GM23338 (cell line): ENCODE measurements at regions not wholly inside any gene's neighbourhood (a gene's known extent, or its start where the extent isn't known, plus 50 kb on each side); places are given as distances from the start of the nearest gene placed in this dataset.

Source experiments
- ATAC-seq: fragments of 200-7000 bp; cut with Tn5 transposase; 3 replicates; pipeline ENCODE4 v1.9.1; 2020
- DNase-seq: peaks from one replicate; pipeline ENCODE4 v3.0.0-alpha.2; 2015; ENCODE audit warnings: low spot score
- H2AFZ ChIP-seq: fragments of 200-600 bp; sonication (generic); 2 replicates; pipeline ENCODE4 v1.8.0; 2016; ENCODE audit warnings: antibody characterized with exemption, mild to moderate bottlenecking, moderate library complexity
- H3F3A ChIP-seq: fragments of 200-600 bp; sonication (generic); replicated peaks from 2 replicates; pipeline ENCODE4 v1.8.0; 2017; ENCODE audit warnings: antibody characterized with exemption, mixed run types, low read depth
- H3K27ac ChIP-seq: fragments of 200-600 bp; sonication (generic); 2 replicates; pipeline ENCODE4 v1.6.1; 2016; ENCODE audit warnings: low read depth
- H3K27me3 ChIP-seq: fragments of 200-600 bp; sonication (generic); 2 replicates; pipeline ENCODE4 v1.8.0; 2016; ENCODE audit warnings: mild to moderate bottlenecking, mixed run types, moderate library complexity; ENCODE audit not compliant: insufficient read depth
- H3K36me3 ChIP-seq: fragments of 200-600 bp; sonication (generic); 2 replicates; pipeline ENCODE4 v1.8.0; 2016; ENCODE audit warnings: mild to moderate bottlenecking; ENCODE audit not compliant: insufficient read depth
- H3K4me1 ChIP-seq: fragments of 200-600 bp; sonication (generic); 2 replicates; pipeline ENCODE4 v1.8.0; 2016; ENCODE audit warnings: mild to moderate bottlenecking, moderate library complexity; ENCODE audit not compliant: insufficient read depth
- H3K4me2 ChIP-seq: fragments of 200-600 bp; sonication (generic); 2 replicates; pipeline ENCODE4 v1.7.1; 2017; ENCODE audit warnings: mixed run types
- H3K4me3 ChIP-seq: fragments of 200-600 bp; sonication (generic); 2 replicates; pipeline ENCODE4 v1.6.1; 2016; ENCODE audit warnings: mixed run types
- H3K79me2 ChIP-seq: fragments of 200-600 bp; sonication (generic); replicated peaks from 2 replicates; pipeline ENCODE4 v1.8.0; 2017; ENCODE audit warnings: mild to moderate bottlenecking; ENCODE audit not compliant: insufficient read depth
- H3K9me2 ChIP-seq: fragments of 200-600 bp; sonication (generic); 2 replicates; pipeline ENCODE4 v1.8.0; 2017; ENCODE audit not compliant: insufficient read depth
- H4K20me1 ChIP-seq: fragments of 200-600 bp; sonication (generic); replicated peaks from 2 replicates; pipeline ENCODE4 v1.8.0; 2017; ENCODE audit warnings: mild to moderate bottlenecking; ENCODE audit not compliant: insufficient read depth
- H3K27ac Mint-ChIP-seq: 2 replicates; pipeline ENCODE4 v1.8.0; 2020; ENCODE audit warnings: inconsistent platforms, mild to moderate bottlenecking, moderate library complexity, mixed read lengths
- H3K27me3 Mint-ChIP-seq: 3 replicates; pipeline ENCODE4 v1.8.0; 2022; ENCODE audit warnings: low read depth, mild to moderate bottlenecking, moderate library complexity, mixed read lengths, inconsistent platforms; ENCODE audit not compliant: insufficient read depth, poor library complexity
- H3K36me3 Mint-ChIP-seq: 3 replicates; pipeline ENCODE4 v1.8.0; 2021; ENCODE audit warnings: low read depth, mild to moderate bottlenecking, inconsistent platforms, moderate library complexity, mixed read lengths
- H3K4me1 Mint-ChIP-seq: 3 replicates; pipeline ENCODE4 v1.8.0; 2020; ENCODE audit warnings: mild to moderate bottlenecking, inconsistent platforms, mixed read lengths
- H3K4me3 Mint-ChIP-seq: 3 replicates; pipeline ENCODE4 v1.8.0; 2021; ENCODE audit warnings: moderate library complexity, mild to moderate bottlenecking, inconsistent platforms, mixed read lengths
- H3K9me3 Mint-ChIP-seq: 3 replicates; pipeline ENCODE4 v1.8.0; 2020; ENCODE audit warnings: moderate library complexity, mild to moderate bottlenecking, inconsistent platforms, mixed read lengths
- CREB1 ChIP-seq: fragments of 250-450 bp; sonication (Bioruptor Pico); IDR thresholded peaks from 2 replicates; pipeline ENCODE4 v1.5.0; 2020; ENCODE audit warnings: low read depth, mild to moderate bottlenecking, moderate library complexity
- ETS1 ChIP-seq: IDR thresholded peaks from 2 replicates; pipeline ENCODE4 v1.6.1; 2016; ENCODE audit warnings: antibody characterized with exemption
- EZH2 ChIP-seq: fragments of 200-600 bp; sonication (generic); IDR thresholded peaks from one replicate; pipeline ENCODE4 v1.8.0; 2017; ENCODE audit warnings: antibody characterized with exemption, mild to moderate bottlenecking, low read depth; ENCODE audit not compliant: unreplicated experiment
- EZH2phosphoT487 ChIP-seq: fragments of 200-600 bp; sonication (generic); IDR thresholded peaks from one replicate; pipeline ENCODE4 v1.8.1; 2018; ENCODE audit warnings: antibody characterized with exemption; ENCODE audit not compliant: unreplicated experiment
- JUNB ChIP-seq: IDR thresholded peaks from one replicate; pipeline ENCODE4 v1.6.1; 2016; ENCODE audit warnings: antibody characterized with exemption; ENCODE audit not compliant: unreplicated experiment
- NANOG ChIP-seq: IDR thresholded peaks from 2 replicates; pipeline ENCODE4 v1.6.1; 2016; ENCODE audit warnings: antibody characterized with exemption, borderline replicate concordance
- POLR2AphosphoS5 ChIP-seq: IDR thresholded peaks from 2 replicates; pipeline ENCODE4 v1.6.1; 2016; ENCODE audit warnings: antibody characterized with exemption, low read depth
- REST ChIP-seq: IDR thresholded peaks from one replicate; pipeline ENCODE4 v1.6.1; 2018; ENCODE audit warnings: antibody characterized with exemption; ENCODE audit not compliant: unreplicated experiment
- STAT1 ChIP-seq: IDR thresholded peaks from one replicate; pipeline ENCODE4 v1.6.1; 2016; ENCODE audit warnings: antibody characterized with exemption; ENCODE audit not compliant: unreplicated experiment
- ZNF114 ChIP-seq: fragments of 250-450 bp; sonication (Bioruptor Pico); IDR thresholded peaks from 2 replicates; pipeline ENCODE4 v1.5.0; 2020; ENCODE audit warnings: mild to moderate bottlenecking, moderate library complexity
- TF ChIP-seq, protein P1 (sequence below): fragments of 250-450 bp; sonication (Bioruptor Pico); IDR thresholded peaks from 2 replicates; pipeline ENCODE4 v1.5.0; 2020; ENCODE audit warnings: mild to moderate bottlenecking, moderate library complexity

- TF ChIP-seq POLR2AphosphoS5: no peak
- no peak for TF ChIP-seq ETS1
- no peak for TF ChIP-seq EZH2
- no peak for TF ChIP-seq CREB1
Measured at GRCh38 chr18:56112984-56113383, 525.0 kb upstream of the TCF4 start (continued).

DNA sequence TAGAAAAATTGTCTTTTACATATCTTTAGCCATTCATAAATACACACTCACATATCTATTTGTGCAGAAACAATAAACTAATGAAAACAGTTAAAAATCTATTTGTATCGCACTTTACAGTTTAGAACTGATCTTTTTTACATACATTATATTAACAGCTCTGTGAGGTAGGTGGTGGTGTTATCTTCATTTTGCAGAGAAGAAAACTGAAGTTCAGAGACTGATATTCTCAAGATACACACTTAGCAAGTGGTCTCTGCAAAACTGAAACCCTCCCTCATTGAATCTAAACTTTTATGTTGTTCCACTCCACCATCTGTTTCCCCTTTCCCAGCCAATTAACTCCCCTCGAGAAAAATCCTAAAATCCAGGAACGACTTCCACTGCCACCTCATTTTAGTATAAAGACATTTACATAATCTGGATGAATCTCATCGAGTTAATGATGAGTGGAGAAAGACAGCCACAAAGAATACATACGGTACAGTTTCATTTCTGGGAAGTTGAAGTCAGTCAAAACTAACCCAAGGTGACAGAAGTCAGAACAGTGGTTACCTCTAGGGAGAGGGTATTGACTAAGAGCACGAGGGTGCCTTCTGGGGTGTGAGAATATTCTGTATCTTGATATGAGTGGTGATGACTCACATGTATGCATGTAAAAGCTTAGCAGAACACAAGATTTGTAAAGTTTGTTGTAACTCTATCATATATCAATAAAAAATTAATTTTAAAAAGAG lies 524.2 kb upstream of the TCF4 start:
- Histone ChIP-seq H3K4me1 (no peaks in the 10 kb centered on the region), H3K79me2 (no peaks in the 10 kb centered on the region), H2AFZ (no peak overlapping the region), H3F3A (no peaks in the 10 kb centered on the region), H4K20me1 (no peaks in the 10 kb centered on the region), H3K36me3 (no peaks in the 10 kb centered on the region), H3K9me2 (peaks cover 5% of the 10 kb centered on the region), H3K27me3 (no peaks in the 10 kb centered on the region), H3K27ac (no peak overlapping the region), H3K4me3 (no peak overlapping the region), H3K4me2 (no peak overlapping the region)
- Mint-ChIP-seq H3K27ac (no peak overlapping the region), H3K27me3 (no peaks in the 10 kb centered on the region), H3K4me3 (no peak overlapping the region), H3K4me1 (peaks cover 7% of the 10 kb centered on the region), H3K9me3 (no peaks in the 10 kb centered on the region), H3K36me3 (no peaks in the 10 kb centered on the region)
- ATAC-seq: no peak
- DNase-seq: no peak
- no peak for TF ChIP-seq JUNB
- TF ChIP-seq, protein P1, sequence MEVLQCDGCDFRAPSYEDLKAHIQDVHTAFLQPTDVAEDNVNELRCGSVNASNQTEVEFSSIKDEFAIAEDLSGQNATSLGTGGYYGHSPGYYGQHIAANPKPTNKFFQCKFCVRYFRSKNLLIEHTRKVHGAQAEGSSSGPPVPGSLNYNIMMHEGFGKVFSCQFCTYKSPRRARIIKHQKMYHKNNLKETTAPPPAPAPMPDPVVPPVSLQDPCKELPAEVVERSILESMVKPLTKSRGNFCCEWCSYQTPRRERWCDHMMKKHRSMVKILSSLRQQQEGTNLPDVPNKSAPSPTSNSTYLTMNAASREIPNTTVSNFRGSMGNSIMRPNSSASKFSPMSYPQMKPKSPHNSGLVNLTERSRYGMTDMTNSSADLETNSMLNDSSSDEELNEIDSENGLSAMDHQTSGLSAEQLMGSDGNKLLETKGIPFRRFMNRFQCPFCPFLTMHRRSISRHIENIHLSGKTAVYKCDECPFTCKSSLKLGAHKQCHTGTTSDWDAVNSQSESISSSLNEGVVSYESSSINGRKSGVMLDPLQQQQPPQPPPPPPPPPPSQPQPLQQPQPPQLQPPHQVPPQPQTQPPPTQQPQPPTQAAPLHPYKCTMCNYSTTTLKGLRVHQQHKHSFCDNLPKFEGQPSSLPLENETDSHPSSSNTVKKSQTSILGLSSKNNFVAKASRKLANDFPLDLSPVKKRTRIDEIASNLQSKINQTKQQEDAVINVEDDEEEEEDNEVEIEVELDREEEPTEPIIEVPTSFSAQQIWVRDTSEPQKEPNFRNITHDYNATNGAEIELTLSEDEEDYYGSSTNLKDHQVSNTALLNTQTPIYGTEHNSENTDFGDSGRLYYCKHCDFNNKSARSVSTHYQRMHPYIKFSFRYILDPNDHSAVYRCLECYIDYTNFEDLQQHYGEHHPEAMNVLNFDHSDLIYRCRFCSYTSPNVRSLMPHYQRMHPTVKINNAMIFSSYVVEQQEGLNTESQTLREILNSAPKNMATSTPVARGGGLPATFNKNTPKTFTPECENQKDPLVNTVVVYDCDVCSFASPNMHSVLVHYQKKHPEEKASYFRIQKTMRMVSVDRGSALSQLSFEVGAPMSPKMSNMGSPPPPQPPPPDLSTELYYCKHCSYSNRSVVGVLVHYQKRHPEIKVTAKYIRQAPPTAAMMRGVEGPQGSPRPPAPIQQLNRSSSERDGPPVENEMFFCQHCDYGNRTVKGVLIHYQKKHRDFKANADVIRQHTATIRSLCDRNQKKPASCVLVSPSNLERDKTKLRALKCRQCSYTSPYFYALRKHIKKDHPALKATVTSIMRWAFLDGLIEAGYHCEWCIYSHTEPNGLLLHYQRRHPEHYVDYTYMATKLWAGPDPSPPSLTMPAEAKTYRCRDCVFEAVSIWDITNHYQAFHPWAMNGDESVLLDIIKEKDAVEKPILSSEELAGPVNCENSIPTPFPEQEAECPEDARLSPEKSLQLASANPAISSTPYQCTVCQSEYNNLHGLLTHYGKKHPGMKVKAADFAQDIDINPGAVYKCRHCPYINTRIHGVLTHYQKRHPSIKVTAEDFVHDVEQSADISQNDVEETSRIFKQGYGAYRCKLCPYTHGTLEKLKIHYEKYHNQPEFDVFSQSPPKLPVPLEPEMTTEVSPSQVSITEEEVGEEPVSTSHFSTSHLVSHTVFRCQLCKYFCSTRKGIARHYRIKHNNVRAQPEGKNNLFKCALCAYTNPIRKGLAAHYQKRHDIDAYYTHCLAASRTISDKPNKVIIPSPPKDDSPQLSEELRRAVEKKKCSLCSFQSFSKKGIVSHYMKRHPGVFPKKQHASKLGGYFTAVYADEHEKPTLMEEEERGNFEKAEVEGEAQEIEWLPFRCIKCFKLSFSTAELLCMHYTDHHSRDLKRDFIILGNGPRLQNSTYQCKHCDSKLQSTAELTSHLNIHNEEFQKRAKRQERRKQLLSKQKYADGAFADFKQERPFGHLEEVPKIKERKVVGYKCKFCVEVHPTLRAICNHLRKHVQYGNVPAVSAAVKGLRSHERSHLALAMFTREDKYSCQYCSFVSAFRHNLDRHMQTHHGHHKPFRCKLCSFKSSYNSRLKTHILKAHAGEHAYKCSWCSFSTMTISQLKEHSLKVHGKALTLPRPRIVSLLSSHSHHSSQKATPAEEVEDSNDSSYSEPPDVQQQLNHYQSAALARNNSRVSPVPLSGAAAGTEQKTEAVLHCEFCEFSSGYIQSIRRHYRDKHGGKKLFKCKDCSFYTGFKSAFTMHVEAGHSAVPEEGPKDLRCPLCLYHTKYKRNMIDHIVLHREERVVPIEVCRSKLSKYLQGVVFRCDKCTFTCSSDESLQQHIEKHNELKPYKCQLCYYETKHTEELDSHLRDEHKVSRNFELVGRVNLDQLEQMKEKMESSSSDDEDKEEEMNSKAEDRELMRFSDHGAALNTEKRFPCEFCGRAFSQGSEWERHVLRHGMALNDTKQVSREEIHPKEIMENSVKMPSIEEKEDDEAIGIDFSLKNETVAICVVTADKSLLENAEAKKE (CRISPR knock-in tag): no peak
- no peak for TF ChIP-seq REST
- no peak for TF ChIP-seq STAT1
- no peak for TF ChIP-seq EZH2phosphoT487
- no peak for TF ChIP-seq ETS1
- TF ChIP-seq POLR2AphosphoS5: no peak
- no peak for TF ChIP-seq EZH2
- no peak for TF ChIP-seq CREB1
- no peak for TF ChIP-seq ZNF114 (CRISPR knock-in tag)
- no peak for TF ChIP-seq NANOG
